T-helper 2 cell treated with Interferon-gamma antibody and Interleukin-4, amounts not matched to agents 100 ng/mL and 5 ng/mL, for 36 hours (primary cell): ENCODE measurements at regions not wholly inside any gene's neighbourhood (a gene's known extent, or its start where the extent isn't known, plus 50 kb on each side); places are given as distances from the start of the nearest gene placed in this dataset.

ENCODE experiments used
- intact Hi-C: fragments of 100-400 bp; cut with micrococcal nuclease; formaldehyde crosslinking; loops from one replicate; pipeline ENCODE4 v1.15.1; 2023

- intact Hi-C loops: no loop called here
These were observed 309.4 kb upstream of the KLF12 start for GRCh38 chr13:74443631-74444030.

DNA sequence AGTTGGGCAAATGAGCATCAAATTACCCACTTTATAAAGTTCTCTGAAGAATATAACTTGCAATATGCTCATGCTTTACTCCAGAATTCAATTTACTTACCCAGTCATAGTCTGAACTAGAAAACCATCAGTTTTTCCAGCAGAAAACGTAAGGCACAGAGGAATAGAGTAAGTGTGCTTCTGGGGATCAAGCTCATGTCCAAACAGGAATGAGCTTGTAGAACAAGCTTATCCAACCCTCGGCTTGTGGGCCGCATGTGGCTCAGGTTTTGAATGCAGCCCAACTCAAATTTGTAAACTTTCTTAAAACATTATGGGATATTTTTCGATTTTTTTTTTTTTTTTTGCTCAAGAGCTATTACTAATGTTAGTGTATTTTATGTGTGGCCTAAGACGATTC is 308.5 kb upstream of the KLF12 start:
- intact Hi-C loops: no loop called here

DNA sequence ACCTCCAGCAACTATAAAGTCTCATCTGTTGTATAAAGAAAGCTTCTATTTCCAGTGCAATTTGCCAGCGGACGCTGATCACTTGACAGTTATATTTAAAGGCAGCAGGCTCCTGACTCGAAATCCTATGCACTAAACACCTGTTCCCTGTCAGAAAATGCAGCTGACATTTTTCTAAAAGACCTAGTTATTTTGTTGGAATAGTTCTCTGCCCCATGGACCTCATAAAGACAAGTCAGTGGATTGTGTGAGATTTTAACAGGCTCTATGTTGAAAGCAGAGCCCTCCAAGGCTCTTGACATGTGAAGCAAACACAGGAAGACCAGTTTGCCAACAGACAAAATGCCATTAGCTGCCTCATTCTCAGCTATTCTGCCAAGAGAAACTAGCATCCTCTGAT is 304.7 kb upstream of the KLF12 start:
- intact Hi-C loops: no loop called here

DNA sequence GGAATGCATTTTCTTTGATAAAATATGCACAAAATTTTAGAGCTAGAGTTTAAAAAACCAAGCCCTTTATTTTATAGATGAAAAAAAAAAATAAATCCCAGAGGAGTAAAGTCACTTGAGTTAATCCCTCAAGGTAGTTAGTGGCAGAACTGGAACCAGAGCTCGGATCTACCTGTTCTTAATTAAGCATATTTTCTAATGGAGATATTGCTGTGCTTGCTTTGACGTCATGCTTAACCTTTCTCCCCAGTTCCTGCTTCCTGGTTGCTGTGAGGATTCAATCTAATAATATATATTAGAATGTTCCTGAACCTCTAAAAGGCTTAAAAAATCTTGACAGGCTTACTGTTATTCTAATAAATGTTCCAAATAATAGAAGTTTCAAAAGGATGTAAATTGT is 300.6 kb upstream of the KLF12 start:
- intact Hi-C loops: no loop called here

GRCh38 chr13:74424455-74424854 is 290.3 kb upstream of the KLF12 start:
- intact Hi-C loops: no loop called here

GRCh38 chr13:74423434-74423833 is 289.2 kb upstream of the KLF12 start:
- intact Hi-C loops: no loop called here

DNA sequence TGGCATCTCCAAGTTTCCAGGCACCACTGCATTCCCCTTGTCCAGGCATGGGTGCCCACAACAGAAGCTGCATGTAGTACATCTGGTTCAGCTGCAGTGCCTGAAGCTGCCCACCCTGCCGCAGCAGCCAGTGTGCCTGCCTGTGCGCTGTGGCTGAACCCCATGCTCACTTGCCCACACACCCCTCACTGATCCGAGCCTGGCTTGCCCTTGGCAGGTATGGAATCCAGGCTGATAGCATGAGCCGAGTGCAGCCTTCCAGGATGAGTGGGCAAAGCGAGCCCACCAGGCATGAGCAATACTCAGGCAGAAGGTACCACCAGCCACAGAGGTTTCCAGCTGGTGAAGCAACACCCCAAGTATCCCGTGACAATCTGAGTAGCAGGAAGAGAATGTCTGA is 280.3 kb upstream of the KLF12 start:
- intact Hi-C loops: no loop called here

DNA sequence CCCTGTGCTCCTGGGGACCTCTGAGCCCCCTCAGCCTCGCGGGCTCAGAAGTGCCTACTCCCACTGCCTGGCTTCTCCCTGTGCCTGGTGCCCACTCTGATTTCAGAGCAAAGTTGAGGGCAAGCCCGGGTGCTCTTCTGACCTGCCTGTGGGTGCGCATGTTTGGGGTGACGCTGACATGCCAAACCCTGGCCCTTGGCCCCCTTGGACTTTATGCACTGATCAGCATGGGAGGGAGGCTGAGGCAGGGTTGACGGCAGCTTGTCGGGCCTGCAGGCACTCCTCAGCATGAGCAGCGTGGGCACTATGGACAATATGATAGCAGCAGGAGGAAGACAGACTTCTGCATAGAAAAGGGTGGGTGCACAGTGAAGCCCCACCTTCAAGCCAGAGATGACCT is 279.3 kb upstream of the KLF12 start:
- intact Hi-C loops: no loop called here

- intact Hi-C loops: no loop called here
These were observed 275.3 kb upstream of the KLF12 start for GRCh38 chr13:74409551-74409950.

- intact Hi-C loops: no loop called here
These were observed 272.2 kb upstream of the KLF12 start for GRCh38 chr13:74406420-74406819.

DNA sequence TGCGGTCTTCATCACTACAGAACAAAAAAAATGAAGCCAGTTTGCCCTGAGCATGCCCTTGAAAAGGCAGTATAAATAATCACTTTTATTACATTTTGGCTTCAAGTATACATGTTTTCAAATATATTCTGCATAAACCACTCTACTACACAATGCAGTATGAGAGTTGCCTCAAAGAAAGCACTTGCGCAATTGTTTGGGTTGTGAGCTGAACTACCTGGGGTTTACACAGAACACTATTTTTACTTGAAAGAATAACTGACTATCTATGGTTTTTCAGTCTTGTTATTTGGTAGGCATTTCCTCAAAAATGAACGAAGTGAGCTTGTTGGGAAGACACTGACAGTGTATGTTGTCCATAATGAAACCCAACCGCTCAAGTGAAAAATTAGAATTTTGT is 264.4 kb upstream of the KLF12 start:
- intact Hi-C loops: no loop called here

GRCh38 chr13:74389056-74389455 is 254.9 kb upstream of the KLF12 start:
- intact Hi-C loops: no loop called here

- intact Hi-C loops: no loop called here
These were observed 254.4 kb upstream of the KLF12 start for GRCh38 chr13:74388626-74389025.

DNA sequence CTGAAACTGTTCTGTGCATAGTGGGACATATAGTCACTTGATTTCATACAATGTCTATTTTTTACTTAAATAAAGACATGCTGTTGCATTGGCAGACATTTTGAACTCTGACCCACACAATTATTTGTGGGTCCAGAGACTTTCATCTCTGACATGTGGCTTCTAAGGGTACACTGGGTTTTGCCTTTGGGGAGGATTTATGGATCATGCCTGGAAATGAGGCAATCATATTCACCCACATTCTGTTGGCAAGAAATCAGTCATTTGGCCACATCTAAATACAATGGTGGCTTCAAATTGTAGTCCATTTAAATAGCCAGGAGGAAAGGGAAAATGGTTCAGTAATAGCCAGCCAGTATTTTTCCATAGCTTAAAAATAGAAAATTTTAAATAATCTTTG is 238.3 kb upstream of the KLF12 start:
- intact Hi-C loops: no loop called here

- intact Hi-C loops: no loop called here
These were observed 233.0 kb upstream of the KLF12 start for GRCh38 chr13:74367193-74367592.

- intact Hi-C loops: no loop called here
These were observed 227.1 kb upstream of the KLF12 start for GRCh38 chr13:74361274-74361673.

- intact Hi-C loops: no loop called here
These were observed 212.8 kb upstream of the KLF12 start for GRCh38 chr13:74346960-74347359.

DNA sequence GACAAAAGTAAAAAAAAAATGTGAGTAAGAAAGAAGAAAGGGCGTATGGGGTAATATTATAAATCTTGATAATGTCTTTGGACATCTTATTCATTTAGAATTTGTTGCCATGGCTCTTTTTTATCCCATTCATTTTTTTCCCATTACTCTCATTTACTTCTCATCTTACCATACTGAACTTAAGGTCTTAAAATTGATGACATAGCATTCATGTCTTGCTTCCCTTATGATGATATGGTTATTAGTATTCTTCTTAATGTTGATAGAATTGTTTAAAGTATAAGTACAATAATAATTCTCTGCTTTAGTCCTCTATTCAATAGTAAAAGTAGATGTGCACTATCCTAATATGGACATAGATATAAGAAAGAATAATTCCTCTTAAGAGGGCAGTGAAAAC is 204.1 kb upstream of the KLF12 start:
- intact Hi-C loops: no loop called here

DNA sequence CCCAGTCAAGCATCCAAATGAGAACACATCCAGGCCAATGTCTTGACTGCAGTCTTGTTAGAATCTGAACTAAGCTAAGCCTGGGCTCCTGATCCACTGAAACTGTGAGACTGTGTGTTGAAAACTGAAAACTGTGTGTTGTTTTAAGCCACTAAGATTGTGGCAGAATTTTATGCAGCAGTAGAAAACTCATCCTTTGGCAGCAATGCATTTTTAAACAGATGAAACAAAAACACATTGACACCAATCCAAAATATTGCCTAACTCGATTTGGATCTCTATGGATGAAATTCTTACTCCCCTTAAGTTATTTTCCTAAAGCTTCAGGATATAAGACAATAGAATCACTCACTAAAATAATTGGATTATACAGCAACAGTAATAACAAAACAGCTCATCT is 202.3 kb upstream of the KLF12 start:
- intact Hi-C loops: no loop called here

- intact Hi-C loops: no loop called here
These were observed 201.2 kb upstream of the KLF12 start for GRCh38 chr13:74335370-74335769.

GRCh38 chr13:74329962-74330361 is 195.8 kb upstream of the KLF12 start:
- intact Hi-C loops: no loop called here

DNA sequence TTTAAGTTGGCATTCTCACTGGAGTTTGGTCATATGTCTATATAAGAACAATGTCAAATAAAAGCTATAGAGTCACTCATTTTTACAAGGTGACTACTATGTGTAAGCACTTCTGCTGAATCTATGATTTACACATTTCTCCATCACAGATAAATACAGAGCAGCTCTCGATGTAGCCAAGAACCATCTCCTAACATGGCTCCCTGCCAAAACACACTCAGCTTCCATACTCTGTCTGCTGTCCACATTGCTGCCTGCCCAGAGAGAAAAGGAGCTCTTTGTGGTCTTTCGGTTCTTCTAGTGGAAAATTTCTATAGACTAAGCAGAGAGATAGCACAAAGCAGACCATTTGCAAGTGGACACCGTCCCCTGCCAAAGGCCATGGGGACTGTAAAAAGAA is 190.9 kb upstream of the KLF12 start:
- intact Hi-C loops: no loop called here

- intact Hi-C loops: no loop called here
These were observed 190.1 kb upstream of the KLF12 start for GRCh38 chr13:74324338-74324737.

GRCh38 chr13:74322562-74322961 is 188.4 kb upstream of the KLF12 start:
- intact Hi-C loops: no loop called here

GRCh38 chr13:74320282-74320681 is 186.1 kb upstream of the KLF12 start:
- intact Hi-C loops: no loop called here
